ENCODE measurements at regions not wholly inside any gene's neighbourhood (a gene's known extent, or its start where the extent isn't known, plus 50 kb on each side); places are given as distances from the start of the nearest gene placed in this dataset.

- TF ChIP-seq, protein P1, sequence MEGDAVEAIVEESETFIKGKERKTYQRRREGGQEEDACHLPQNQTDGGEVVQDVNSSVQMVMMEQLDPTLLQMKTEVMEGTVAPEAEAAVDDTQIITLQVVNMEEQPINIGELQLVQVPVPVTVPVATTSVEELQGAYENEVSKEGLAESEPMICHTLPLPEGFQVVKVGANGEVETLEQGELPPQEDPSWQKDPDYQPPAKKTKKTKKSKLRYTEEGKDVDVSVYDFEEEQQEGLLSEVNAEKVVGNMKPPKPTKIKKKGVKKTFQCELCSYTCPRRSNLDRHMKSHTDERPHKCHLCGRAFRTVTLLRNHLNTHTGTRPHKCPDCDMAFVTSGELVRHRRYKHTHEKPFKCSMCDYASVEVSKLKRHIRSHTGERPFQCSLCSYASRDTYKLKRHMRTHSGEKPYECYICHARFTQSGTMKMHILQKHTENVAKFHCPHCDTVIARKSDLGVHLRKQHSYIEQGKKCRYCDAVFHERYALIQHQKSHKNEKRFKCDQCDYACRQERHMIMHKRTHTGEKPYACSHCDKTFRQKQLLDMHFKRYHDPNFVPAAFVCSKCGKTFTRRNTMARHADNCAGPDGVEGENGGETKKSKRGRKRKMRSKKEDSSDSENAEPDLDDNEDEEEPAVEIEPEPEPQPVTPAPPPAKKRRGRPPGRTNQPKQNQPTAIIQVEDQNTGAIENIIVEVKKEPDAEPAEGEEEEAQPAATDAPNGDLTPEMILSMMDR (IDR thresholded peaks at IDR 0.05; ENCODE audit: unreplicated experiment), result no peak
- DNase-seq (ENCODE audit: low spot score in 2 of 2, unreplicated experiment in 2 of 2), result no peak
- Mint-ChIP-seq H3K27me3 (ENCODE audit: low read depth) (peaks cover 16% of the 10 kb centered on the region), H3K36me3 (no peaks in the 10 kb centered on the region), H3K4me3 (no peak overlapping the region), H3K27ac (no peak overlapping the region), H3K4me1 (peaks cover 4% of the 10 kb centered on the region), H3K9me3 (no peaks in the 10 kb centered on the region)
Measured at GRCh38 chr5:152135827-152136226, 211.2 kb upstream of the GLRA1 start.

GRCh38 chr5:152125661-152126205 lies 201.1 kb upstream of the GLRA1 start:
- no peak for DNase-seq (ENCODE audit: low spot score in 2 of 2, unreplicated experiment in 2 of 2)
- TF ChIP-seq, protein P1 (IDR thresholded peaks at IDR 0.05; ENCODE audit: unreplicated experiment), result no peak
- Mint-ChIP-seq H3K4me1 (no peaks in the 10 kb centered on the region), H3K27ac (no peak overlapping the region), H3K4me3 (no peak overlapping the region), H3K27me3 (ENCODE audit: low read depth) (no peaks in the 10 kb centered on the region), H3K9me3 (no peaks in the 10 kb centered on the region), H3K36me3 (no peaks in the 10 kb centered on the region)

DNA sequence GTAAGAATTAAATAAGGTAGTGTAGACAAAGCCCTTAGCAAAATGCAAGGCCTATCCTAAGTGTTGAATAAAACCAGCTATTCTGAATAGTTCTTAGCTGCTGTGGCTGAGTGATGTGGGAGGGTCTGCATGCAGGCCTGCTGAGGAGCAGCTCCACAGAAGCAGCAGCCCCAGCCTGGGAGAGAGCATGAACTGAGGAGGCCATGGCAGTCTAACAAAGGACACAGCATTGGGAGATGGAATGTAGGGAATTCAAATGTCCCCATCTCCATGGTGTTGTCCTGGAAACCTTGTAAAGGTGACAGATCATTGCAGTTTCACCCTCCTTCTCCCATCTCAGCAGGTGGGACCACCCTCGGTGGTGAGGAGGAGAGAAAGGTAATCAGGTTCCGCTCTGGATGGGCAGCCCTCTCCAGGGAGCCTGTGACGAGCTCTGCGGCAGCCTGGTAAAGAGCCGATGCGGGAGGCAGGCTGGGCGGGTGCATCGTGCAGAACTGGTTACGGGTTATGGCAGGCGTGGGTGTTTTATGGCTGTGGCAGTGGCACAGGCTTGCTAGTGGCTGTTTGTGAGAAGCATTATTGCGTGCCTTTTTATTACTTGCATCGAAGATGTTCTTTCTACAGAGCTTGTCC lies 199.9 kb upstream of the GLRA1 start:
- Mint-ChIP-seq H3K9me3 (no peaks in the 10 kb centered on the region), H3K27me3 (ENCODE audit: low read depth) (no peaks in the 10 kb centered on the region), H3K27ac (no peak overlapping the region), H3K4me1 (no peaks in the 10 kb centered on the region), H3K4me3 (no peak overlapping the region), H3K36me3 (no peaks in the 10 kb centered on the region)
- DNase-seq (ENCODE audit: low spot score in 2 of 2, unreplicated experiment in 2 of 2), result no peak
- TF ChIP-seq, protein P1 (IDR thresholded peaks at IDR 0.05; ENCODE audit: unreplicated experiment), result no peak

- Mint-ChIP-seq H3K4me1 (no peaks in the 10 kb centered on the region), H3K9me3 (peaks cover 8% of the 10 kb centered on the region), H3K27me3 (ENCODE audit: low read depth) (no peaks in the 10 kb centered on the region), H3K27ac (no peak overlapping the region), H3K36me3 (no peaks in the 10 kb centered on the region), H3K4me3 (no peak overlapping the region)
- TF ChIP-seq, protein P1 (IDR thresholded peaks at IDR 0.05; ENCODE audit: unreplicated experiment), result no peak
- DNase-seq (ENCODE audit: low spot score in 2 of 2, unreplicated experiment in 2 of 2), result no peak
Measured at GRCh38 chr5:152118676-152119470, 194.2 kb upstream of the GLRA1 start.

- TF ChIP-seq, protein P1 (IDR thresholded peaks at IDR 0.05; ENCODE audit: unreplicated experiment), result no peak
- Mint-ChIP-seq H3K27me3 (ENCODE audit: low read depth) (no peaks in the 10 kb centered on the region), H3K36me3 (no peaks in the 10 kb centered on the region), H3K4me1 (no peaks in the 10 kb centered on the region), H3K9me3 (peaks cover 8% of the 10 kb centered on the region), H3K27ac (no peak overlapping the region), H3K4me3 (no peak overlapping the region)
- DNase-seq (ENCODE audit: low spot score in 2 of 2, unreplicated experiment in 2 of 2), result no peak
Measured at GRCh38 chr5:152116934-152117333, 192.3 kb upstream of the GLRA1 start.

Data from mesothelial cell of epicardium (in vitro differentiated cells).